GM18508 (cell line): ENCODE measurements at regions not wholly inside any gene's neighbourhood (a gene's known extent, or its start where the extent isn't known, plus 50 kb on each side); places are given as distances from the start of the nearest gene placed in this dataset.

Experiments
- ATAC-seq: cut with Tn5 transposase; IDR thresholded peaks from one replicate; pipeline ENCODE4 v1.9.1; 2021; ENCODE audit warnings: moderate number of reproducible peaks; ENCODE audit not compliant: insufficient read depth, unreplicated experiment

- no peak for ATAC-seq
These were observed 113.0 kb downstream of the DTHD1 start for GRCh38 chr4:36394352-36394903.

- no peak for ATAC-seq
These were observed 118.4 kb downstream of the DTHD1 start for GRCh38 chr4:36399762-36400353.

DNA sequence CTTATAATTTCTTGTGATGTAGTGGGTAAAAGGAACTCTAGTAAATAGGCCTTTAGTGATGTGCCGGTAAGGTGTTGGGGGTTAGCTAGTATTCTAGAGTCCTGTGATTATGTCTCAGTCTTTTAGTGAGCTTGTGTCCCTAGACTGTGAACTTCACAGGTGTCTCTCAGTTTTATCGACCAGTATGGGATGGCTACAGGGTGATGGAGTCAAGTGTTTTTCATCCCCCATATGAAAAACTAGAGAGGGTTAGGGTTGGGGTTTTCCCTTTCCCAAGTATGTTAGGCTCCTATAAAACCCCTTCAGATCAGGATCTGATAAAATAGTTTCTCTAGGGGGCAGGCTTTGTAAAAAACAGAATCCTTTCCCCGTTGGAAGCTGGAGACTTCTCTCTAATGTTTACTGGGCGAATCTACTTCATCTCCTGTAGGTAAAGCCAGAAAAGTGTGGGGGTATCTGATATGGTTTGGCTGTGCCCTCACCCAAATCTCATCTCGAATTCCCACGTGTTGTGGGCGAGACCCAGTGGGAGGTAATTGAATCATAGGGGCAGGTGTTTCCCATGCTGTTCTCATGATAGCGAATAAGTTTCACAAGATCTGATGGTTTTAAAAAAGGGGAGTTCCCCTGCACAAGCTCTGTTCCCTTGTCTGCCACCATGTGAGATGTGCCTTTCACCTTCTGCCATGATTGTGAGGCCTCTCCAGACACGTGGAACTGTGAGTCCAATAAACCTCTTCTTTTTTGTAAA lies 120.8 kb downstream of the DTHD1 start:
- ATAC-seq = no peak

DNA sequence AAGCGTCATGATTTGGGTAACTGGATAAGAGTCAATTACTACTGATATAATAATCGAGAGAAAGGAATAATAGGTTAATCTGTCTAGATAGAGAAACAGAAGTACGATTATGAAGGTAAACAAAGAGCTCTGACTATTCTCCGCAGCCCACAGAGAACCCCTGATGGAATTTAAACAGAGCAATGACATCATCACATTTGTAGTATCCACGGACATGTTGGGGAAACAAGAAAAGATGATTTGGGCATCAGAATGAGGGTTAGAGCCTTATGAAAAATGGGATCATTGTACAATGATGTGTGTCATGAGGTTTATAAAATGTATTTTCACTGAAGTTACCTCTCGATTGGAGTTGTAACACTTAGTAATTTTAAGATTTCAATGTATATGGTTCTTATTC lies 129.9 kb downstream of the DTHD1 start:
- ATAC-seq = no peak

GRCh38 chr4:36414248-36414647 lies 132.8 kb downstream of the DTHD1 start:
- no peak for ATAC-seq

DNA sequence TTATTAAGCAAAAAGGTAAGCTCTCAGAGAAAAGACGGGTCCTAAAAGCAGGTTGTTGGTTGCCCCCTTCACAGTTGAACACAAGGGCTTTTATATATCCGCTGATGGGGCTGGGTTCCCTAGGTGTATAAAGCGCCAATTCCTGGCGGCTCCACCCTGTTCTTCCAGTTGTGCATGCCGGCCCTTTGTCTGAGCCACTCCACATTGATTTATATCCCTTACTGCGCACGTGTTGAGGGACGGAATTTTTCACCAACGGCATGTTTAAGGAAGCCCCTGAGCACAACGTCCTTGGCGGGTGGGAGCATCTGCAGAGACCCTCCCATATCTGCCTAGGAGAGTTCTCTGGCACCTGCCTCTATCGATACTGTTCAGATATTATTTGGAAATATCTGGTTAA lies 135.7 kb downstream of the DTHD1 start:
- no peak for ATAC-seq

DNA sequence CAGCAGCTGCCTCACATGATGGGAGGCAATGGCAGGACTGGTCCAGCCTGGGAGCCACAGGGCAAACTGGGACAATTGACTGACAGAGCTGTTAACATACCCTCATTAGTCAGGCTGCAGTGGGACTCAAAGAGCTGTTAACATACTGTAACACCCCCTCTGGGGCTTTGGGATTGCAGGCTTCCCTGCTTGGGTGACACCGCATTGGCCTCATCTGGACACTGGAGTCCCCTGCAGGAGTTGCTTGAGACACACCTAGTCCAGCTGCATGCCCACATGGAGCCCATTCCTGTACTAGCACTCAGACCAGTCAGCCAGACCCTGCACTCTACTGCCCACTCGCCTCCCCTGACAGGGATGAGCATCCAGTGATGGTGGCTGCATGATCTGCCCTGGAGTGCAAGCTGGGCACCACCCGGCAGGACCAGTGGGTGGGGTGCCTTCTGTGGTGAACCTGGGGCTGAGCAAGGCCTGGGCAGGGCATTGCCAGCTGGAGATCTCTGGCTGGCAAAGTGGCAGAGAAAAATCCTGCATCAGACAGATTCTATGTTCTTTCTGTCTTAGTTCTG lies 138.8 kb downstream of the DTHD1 start:
- no peak for ATAC-seq

DNA sequence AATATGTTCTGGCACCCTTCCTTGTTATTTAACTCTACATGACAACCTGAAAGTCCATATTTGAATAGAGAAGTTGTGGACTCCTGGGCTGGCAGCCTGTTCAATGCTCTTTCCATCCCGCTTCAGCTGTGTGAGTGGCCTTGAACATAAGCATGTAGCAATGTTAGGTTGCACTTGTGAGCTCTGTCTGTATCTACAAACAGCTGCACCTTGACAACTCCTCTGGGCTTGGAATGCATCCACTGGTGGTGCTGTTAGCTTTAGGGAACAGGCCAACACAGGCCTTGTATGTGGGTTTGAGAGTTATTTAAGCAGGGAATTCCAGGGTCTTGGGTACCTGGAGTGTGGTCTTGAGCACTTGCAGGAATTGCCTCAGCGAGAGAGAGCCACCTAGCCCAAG lies 141.2 kb downstream of the DTHD1 start:
- ATAC-seq = no peak

DNA sequence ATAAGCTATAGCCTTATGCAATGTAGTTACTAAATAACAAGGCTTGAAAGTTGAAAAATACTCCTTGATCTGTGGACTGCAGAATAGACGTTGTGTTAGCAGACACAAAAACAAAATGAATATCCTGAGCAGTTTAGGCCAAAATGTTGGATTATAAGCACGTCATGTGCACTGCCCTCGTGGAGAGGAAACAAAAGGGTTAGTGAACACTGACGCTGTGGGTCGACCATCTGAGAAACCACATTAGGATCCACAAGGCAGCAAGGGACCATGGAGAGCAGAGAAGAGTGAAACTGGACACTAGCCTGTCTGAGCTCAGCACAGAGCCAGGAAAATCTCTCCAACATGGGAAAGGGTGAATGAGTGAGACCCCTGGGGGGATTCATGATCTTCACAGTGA lies 145.3 kb downstream of the DTHD1 start:
- ATAC-seq = no peak

DNA sequence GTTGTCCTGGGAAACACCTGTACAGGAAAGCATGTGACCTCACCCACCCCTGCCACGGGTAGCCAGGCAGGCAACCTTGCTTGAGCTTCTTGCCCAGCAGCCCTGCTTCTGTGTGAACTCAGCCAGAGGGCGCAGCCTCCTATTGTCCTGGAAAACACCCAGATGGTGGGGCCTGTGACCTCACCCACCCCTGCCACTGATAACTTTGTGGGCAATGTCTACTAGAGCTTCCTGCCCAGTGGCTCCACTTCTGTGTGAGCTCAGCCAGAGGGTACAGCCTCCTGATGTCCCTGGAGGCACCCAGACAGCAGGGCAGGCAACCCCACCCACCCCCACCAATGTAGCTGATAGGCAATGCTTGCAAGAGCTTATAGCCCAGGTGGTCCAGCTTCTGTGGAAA lies 146.3 kb downstream of the DTHD1 start:
- ATAC-seq = no peak

GRCh38 chr4:36432586-36432985 lies 151.2 kb downstream of the DTHD1 start:
- ATAC-seq = no peak

- ATAC-seq = no peak
These were observed 158.1 kb downstream of the DTHD1 start for GRCh38 chr4:36439556-36439955.

DNA sequence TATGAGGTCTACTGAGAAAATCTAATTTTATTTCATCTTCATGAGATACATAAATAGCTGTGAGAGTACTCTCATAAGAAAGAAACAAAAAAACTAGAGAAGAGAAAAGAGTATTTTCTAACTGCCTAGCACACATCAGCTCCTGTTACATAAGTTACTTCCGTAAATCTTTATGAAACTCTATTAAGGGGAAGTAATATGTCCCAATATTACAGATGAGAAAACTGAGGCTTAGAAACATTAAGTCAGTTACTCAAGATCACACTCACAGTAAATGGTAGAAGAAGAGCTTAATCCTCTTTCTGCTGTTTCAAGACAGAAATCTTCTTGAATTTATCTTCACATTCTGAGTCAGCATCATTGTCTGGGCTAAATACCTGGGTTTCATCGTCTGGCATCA lies 164.1 kb downstream of the DTHD1 start:
- no peak for ATAC-seq

DNA sequence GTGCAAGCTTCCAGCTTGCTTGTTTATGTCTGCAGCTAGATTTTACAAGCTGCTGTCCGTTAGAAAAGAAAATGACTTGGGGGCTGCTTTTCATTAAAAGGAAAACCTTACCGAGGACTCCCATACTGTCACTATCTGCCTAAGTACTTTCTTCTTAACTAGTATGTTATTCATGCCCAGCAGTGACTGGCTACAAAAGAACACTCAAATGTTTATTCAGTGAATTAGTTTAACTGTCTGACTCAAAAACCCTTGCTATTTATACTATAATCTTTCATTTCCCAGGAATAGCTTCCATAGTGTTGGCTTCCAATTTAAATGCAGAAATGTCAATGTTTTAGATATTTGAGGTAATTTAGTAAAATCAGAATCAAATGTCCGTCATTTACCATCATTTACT lies 164.9 kb downstream of the DTHD1 start:
- ATAC-seq = no peak

- ATAC-seq = no peak
These were observed 179.9 kb downstream of the DTHD1 start for GRCh38 chr4:36461344-36461743.

DNA sequence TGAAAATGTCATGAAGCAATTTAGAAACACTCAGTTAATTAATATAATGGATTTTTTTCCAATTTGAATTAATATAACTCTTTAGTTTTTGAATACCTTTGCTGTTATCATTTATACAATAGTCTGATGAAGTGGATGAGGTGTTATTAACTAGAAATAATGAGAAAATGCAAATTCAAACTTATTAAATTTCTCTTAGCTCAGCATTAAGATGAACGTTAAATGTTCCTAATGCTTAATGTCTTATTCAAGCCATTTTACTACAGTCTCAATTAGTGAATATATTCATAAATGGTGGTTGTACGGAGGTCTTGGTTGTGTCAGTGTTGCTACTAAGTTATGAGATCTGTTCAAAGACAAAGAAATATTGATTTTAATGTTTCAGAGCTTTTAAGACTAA lies 186.3 kb downstream of the DTHD1 start:
- ATAC-seq = no peak

DNA sequence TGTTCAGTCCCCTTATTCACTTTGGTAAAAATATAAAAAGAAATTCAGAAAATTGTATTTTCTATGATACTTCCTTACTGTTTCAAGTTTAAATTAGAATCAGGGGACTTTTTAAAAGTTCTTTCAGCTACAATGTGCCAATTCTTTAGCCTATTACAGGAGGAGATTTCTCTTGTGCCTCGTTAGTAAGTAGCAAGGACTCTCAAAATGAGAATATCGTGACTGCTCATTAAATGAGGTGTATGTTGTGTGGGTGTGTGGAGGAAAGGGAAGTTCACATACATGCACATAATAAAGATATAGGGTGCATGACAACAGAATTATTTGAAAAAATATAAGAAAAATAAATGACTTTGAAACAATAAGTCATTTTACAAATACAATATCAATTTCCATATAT lies 190.5 kb downstream of the DTHD1 start:
- ATAC-seq = no peak

DNA sequence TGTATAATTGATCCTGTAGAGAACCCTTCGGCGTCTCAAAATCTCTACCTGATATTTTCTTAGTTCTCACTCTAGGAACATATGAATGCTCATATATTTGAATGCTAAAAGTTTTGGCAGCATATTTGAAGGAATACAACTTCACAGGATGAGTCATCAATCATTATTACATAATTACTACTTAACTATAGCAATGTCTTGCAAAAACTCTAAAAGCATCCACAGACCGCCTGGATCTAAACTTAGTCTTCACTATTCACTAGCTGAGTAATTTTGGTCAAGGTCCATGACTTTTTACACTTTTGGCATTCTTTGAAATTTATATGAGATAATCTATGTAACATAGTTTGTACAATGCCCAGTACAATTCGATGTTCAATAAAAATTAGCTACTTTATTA lies 194.7 kb downstream of the DTHD1 start:
- ATAC-seq = no peak

DNA sequence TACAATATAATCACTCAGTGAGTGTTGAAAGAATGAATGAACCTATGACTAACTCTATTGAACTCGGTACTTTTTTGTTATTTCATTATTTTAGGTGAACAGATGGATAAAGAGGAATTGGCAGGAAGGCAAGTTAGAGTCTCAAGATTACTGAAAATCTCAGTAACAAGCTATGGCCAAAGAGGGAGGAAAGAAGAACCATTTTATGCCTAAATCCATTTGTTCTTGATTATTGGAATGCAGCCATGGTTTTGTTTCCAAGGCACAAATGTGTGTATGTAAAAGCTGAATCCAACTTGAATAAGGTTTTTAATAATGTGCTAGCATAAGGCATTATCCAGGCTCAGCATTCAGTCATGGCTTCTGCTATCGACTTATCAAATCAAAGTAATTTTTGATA lies 196.4 kb downstream of the DTHD1 start:
- no peak for ATAC-seq

DNA sequence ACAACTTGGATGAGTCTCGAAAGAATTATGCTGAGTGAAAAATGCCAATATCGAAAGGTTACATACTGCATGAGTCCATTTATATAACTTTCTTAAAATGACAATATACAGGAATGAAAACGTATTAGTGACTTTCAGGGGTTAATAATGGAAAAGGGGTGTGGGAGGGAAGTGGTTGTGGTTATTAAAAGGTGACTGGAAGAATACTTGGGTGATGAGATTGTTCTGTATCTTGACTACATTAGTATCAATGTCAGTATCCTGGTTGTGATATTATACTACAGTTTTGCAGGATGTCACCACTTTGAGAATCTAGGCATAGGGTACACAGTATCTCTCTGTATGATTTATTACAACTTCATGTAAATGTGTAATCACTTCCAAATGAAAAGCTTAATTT lies 204.5 kb downstream of the DTHD1 start:
- ATAC-seq = no peak

GRCh38 chr4:36489798-36490197 lies 208.4 kb downstream of the DTHD1 start:
- no peak for ATAC-seq

DNA sequence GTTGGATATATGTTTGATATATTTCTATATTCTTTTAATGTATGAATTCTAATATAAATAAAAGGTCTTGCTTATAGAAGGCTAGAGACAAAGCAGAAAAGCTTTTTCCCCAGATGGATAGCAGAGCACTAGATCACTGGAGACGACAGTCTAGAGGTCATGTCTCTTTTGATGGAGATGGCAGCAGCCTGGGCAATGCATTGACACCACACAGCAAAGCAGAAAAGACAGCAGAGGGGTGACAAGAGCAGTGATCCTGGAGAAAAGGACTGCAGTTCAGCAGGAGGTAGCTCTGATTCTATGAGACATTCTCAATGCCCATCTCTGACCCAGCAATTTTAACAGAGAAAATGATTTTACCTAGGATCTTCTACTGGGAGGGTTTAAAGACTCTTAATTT lies 210.6 kb downstream of the DTHD1 start:
- ATAC-seq = no peak
